ENCODE measurements at regions not wholly inside any gene's neighbourhood (a gene's known extent, or its start where the extent isn't known, plus 50 kb on each side); places are given as distances from the start of the nearest gene placed in this dataset.

GRCh38 chr14:98931126-98931525 lies 340.9 kb downstream of the BCL11B start:
- TF ChIP-seq POU2F2 (IDR thresholded peaks at IDR 0.05; ENCODE audit: low read depth, low read length) (no peak), POLR2A (IDR thresholded peaks at IDR 0.05; ENCODE audit: low read depth, low read length) (no peak)

Data from GM12891 (cell line).